IPS-15b (cell line): ENCODE measurements at regions not wholly inside any gene's neighbourhood (a gene's known extent, or its start where the extent isn't known, plus 50 kb on each side); places are given as distances from the start of the nearest gene placed in this dataset.

Experiments
- H3K27me3 ChIP-seq: one replicate; pipeline ENCODE4 v1.6.1; 2013; ENCODE audit warnings: low read length; ENCODE audit not compliant: control insufficient read depth, insufficient read depth
- H3K36me3 ChIP-seq: one replicate; pipeline ENCODE4 v1.6.1; 2013; ENCODE audit warnings: low read length; ENCODE audit not compliant: control insufficient read depth, insufficient read depth
- H3K4me1 ChIP-seq: one replicate; pipeline ENCODE4 v1.6.1; 2013; ENCODE audit warnings: mild to moderate bottlenecking, low read length; ENCODE audit not compliant: control insufficient read depth, insufficient read depth
- H3K4me3 ChIP-seq: one replicate; pipeline ENCODE4 v1.5.1; 2013; ENCODE audit warnings: low read depth, low read length
- H3K9ac ChIP-seq: one replicate; pipeline ENCODE4 v1.6.1; 2013; ENCODE audit warnings: low read depth, mild to moderate bottlenecking, low read length
- H3K9me3 ChIP-seq: one replicate; pipeline ENCODE4 v1.6.1; 2013; ENCODE audit warnings: mild to moderate bottlenecking, low read length; ENCODE audit not compliant: control insufficient read depth, insufficient read depth

DNA sequence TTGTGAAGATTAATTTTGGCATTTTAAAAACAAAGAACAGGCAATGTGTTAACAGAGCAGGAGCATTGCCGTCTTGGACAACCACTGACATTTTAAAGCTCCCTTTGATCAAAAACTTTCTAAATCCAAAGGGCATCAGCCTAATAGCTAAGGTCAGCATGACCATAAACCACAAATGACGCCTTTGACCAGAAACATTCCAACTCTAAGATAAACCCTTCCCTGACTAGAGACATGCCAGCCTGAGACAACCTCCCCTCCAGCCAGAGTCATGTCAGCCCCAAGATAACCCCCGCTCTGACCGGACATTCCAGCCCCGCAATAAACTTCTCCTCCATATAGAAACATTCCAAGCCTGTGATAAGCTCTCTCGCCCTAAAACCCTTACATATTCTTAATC lies 949.4 kb upstream of the POT1 start:
- H3K4me3 ChIP-seq, result no peak overlapping the region
- peaks cover 6% of the 10 kb centered on the region for H3K9me3 ChIP-seq
- H3K27me3 ChIP-seq, result no peaks in the 10 kb centered on the region
- H3K36me3 ChIP-seq, result no peaks in the 10 kb centered on the region
- no peaks in the 10 kb centered on the region for H3K4me1 ChIP-seq
- no peak overlapping the region for H3K9ac ChIP-seq

DNA sequence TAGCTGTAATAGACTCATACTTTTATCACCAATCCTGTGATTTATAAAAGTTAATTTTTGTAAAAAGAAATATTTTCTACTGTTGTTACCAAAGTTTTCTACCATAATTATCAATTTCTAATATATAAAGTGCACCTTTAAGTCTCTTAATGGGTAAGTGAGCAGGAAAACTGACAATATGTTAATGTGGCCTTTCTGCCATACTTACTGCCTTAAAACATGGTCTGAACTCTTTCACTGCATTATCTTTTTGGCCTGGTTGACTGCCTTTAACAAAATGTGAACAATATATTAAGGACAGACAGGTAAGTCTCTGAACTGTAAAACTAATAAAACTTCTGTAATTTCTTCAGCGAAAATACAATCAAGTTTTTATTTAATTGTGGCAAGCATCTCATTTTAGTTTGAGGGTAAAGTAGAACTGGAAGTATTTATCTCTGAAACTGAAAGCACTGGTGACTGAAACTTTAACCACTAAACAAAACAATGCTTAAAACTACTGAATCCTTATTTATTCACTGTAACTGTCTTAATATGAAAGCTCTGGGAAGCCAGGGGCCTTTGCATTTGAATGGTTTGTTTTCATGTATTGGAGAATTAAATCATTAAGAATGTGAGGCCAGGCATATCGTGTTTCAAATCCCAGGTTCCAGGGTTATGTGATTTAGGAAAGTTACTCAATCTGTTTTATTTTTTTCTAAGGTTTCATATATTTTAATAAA lies 948.8 kb upstream of the POT1 start:
- Histone ChIP-seq H3K36me3 (no peaks in the 10 kb centered on the region), H3K4me1 (no peaks in the 10 kb centered on the region), H3K9ac (no peak overlapping the region), H3K27me3 (no peaks in the 10 kb centered on the region), H3K9me3 (peaks cover 6% of the 10 kb centered on the region), H3K4me3 (no peak overlapping the region)

DNA sequence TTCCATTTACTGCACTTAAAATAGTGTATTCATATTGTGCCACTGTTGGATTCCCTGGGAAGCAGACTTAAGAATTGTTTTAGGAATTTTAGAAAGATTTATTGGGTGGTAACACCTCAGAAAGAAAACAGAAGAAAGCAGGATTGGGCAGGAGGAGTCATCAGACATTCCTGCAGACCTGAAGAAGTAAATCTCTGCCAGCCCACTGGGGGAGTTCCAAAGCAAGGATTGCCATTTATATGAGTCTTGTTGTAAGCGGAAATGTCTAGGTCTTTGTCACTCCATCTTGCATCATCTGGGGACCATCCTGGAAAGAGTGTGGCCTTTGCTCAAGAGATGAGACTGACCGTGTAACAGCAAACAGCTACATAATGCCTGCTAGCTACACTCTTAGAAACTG lies 947.6 kb upstream of the POT1 start:
- Histone ChIP-seq H3K4me1 (no peaks in the 10 kb centered on the region), H3K36me3 (no peaks in the 10 kb centered on the region), H3K4me3 (no peak overlapping the region), H3K9me3 (peaks cover 6% of the 10 kb centered on the region), H3K9ac (no peak overlapping the region), H3K27me3 (no peaks in the 10 kb centered on the region)

DNA sequence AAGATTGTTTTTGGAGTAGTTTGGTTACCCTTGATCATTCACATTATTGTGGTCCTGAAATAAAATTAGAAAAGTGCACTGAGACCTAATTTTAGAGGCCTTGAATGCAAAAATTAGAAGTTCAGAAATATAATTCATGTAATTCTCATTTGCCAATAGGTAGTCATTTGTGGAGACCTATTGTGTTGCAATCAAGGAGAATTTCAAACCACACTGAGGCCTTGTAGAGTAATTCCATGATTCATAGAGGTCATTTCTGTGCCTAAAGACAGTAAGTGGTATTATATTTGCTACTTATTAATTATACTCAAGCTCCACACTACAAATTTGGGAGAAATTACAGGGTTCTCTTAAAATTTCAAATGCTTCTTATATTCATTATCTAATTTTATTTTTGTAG lies 946.8 kb upstream of the POT1 start:
- peaks cover 6% of the 10 kb centered on the region for H3K9me3 ChIP-seq
- no peaks in the 10 kb centered on the region for H3K4me1 ChIP-seq

DNA sequence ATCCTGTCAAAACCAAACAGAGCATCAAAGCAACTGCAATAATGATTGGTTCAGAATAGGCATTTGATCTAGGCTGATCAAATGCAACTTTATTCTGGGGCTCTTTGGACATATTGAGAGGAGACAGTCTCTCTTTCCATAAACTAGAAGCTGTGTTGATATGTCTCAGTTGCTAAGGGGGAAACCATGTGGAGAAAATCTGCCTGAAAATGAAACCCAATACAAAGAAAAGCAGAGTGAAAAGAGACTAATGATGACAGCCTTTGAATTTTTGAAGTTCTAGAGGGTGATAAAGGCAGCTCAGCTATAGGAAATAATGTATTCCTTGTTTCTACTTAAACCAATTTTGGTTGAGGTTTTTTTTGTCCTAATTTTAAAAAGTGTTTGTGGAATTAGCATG lies 941.8 kb upstream of the POT1 start:
- Histone ChIP-seq H3K4me1 (no peaks in the 10 kb centered on the region), H3K9ac (no peak overlapping the region), H3K4me3 (no peak overlapping the region), H3K9me3 (peaks cover 6% of the 10 kb centered on the region), H3K36me3 (no peaks in the 10 kb centered on the region), H3K27me3 (no peaks in the 10 kb centered on the region)

More for the DNA sequence above, 946.8 kb upstream of the POT1 start:
- no peaks in the 10 kb centered on the region for H3K27me3 ChIP-seq
- H3K9ac ChIP-seq, result no peak overlapping the region
- H3K4me3 ChIP-seq, result no peak overlapping the region
- H3K36me3 ChIP-seq, result no peaks in the 10 kb centered on the region

DNA sequence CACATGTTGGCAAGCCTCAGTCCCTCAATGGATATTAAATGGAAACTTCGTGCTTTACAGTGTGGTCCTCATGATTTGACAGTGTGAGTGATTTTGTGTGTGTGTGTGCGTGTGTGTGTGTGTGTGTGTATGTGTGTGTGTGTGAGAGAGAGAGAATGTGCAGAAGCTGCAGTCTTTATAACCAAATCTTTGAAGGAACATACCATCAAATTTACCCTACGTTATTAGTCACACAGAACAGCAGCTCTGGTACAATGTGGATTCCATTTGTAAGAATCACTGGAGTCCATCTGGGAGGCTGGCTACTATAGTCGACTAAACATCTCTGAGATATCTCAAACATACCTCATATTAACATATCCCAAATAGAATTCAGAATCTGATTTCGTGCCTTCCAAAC lies 928.0 kb upstream of the POT1 start:
- Histone ChIP-seq H3K4me1 (no peaks in the 10 kb centered on the region), H3K9ac (no peak overlapping the region), H3K36me3 (no peaks in the 10 kb centered on the region), H3K9me3 (no peaks in the 10 kb centered on the region), H3K4me3 (no peak overlapping the region), H3K27me3 (no peaks in the 10 kb centered on the region)

DNA sequence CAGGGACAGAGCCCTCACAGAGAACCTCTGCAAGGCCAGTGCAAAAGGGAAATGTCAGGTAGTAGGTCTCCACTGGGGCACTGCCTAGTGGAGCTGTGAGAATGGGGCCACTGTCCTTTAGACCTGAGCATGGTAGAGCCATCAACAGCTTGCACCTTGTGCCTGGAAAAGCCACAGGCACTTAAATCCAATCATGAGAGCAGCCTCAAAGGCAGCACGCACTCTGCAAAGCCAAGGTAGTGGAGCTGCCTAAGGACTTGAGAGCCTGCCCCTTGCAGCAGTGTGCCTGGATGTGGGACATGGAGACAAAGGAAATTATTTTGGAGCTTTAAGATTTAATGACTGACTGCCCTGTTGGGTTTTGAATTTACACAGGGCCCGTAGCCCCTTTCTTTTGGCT lies 918.5 kb upstream of the POT1 start:
- H3K4me3 ChIP-seq, result no peak overlapping the region
- H3K36me3 ChIP-seq, result peaks cover 6% of the 10 kb centered on the region
- H3K27me3 ChIP-seq, result no peaks in the 10 kb centered on the region
- no peak overlapping the region for H3K9ac ChIP-seq
- no peaks in the 10 kb centered on the region for H3K4me1 ChIP-seq
- peaks cover 6% of the 10 kb centered on the region for H3K9me3 ChIP-seq

DNA sequence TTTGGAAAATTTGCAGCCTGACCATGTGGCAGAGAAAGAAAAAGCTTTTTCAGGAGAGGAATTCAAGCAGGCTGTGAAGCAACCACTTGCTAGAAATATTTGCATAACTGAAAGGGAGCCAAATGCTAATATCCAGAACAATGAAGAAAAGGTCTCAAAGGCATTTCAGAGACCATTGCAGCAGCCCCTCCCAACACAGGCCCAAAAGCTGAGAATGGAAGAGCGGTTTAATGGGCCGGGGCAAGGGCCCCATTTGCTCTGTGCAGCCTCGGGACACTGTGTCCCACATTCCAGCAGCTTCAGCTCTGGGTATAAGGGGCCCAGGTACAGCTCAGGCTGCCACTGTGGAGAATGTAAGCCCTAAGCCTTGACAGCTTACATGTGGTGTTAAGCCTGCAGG lies 918.1 kb upstream of the POT1 start:
- Histone ChIP-seq H3K9ac (no peak overlapping the region), H3K4me3 (no peak overlapping the region), H3K4me1 (no peaks in the 10 kb centered on the region), H3K9me3 (peaks cover 6% of the 10 kb centered on the region), H3K27me3 (no peaks in the 10 kb centered on the region), H3K36me3 (peaks cover 6% of the 10 kb centered on the region)

DNA sequence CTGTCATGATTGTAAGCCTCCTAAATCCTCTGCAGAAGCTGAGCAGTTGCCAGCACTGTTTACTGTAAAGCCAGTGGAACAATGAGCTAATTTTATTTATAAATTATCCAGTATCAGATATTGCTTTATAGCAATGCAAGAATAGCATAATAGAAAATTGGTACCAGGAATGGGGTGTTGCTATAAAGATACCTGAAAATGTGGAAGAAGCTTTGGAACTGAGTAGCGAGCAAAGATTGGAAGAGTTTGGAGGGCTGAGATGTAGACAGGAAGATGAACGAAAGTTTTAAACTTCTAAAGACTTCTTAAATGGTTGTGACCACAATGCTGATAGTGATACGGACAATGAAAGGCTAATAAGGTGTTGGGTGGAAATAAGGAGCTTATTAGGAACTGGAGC lies 917.4 kb upstream of the POT1 start:
- H3K36me3 ChIP-seq, result peaks cover 6% of the 10 kb centered on the region

DNA sequence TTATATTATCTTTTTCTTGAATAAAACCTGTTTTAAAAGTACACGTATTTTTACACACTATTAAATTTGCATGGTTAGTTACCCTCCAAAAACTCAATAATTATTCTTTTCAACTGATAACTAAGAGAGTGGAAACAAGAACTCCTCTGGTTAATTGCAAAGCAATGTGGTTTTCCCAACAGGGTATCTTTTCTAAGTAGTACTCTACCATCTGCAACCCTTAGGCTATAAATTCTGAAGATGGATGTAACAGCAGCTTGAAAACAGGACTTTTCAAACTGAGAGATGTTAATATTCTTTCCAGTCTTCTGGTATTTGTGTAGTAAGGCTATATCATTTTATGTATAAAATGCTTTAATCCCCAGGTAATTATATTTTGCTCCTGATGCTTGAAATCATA lies 916.1 kb upstream of the POT1 start:
- Histone ChIP-seq H3K9me3 (peaks cover 6% of the 10 kb centered on the region), H3K4me3 (no peak overlapping the region), H3K36me3 (peaks cover 6% of the 10 kb centered on the region), H3K27me3 (no peaks in the 10 kb centered on the region), H3K9ac (no peak overlapping the region), H3K4me1 (no peaks in the 10 kb centered on the region)

More for the DNA sequence above, 917.4 kb upstream of the POT1 start:
- Histone ChIP-seq H3K4me1 (no peaks in the 10 kb centered on the region), H3K9me3 (peaks cover 6% of the 10 kb centered on the region), H3K4me3 (no peak overlapping the region), H3K27me3 (no peaks in the 10 kb centered on the region), H3K9ac (no peak overlapping the region)

DNA sequence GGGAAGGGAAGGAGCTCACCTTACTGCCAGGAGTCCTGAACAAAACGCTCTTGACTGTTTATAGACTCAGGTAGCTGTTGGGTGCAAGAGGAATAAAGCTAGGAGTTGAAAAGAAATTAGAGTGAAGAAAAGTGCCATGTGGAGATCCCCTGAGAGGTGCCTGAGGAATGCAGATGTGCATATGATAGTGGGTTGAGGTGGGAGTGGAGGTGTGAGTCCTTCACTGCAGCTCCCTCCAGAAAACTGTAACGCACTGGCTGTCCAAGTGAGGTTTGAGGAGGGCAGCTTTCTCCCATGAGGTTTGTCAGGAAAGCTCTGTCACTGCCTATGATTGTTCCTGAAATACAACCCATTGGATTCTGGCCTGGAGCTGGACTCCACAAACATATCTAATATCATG lies 904.8 kb upstream of the POT1 start:
- Histone ChIP-seq H3K9me3 (no peaks in the 10 kb centered on the region), H3K4me1 (no peaks in the 10 kb centered on the region), H3K27me3 (no peaks in the 10 kb centered on the region), H3K36me3 (no peaks in the 10 kb centered on the region), H3K9ac (no peak overlapping the region), H3K4me3 (no peak overlapping the region)

DNA sequence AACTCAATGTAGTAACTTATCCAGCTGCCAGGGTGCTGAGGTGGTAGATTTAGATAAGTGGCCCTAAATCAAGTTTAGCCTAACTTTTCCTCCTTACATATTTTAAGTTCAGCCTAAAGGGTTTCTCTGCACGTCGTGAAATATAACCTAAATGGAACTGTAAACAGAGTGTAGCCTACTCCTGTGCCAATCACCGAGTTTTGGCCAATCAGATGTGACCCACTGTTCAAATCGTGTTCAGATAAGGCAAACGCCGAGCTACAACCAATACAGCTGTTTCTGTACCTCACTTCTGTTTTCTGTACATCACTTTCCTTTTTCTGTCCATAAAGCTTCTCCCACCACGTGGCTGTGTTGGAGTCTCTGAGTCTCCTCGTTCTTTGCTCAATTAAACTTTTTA lies 904.2 kb upstream of the POT1 start:
- H3K9me3 ChIP-seq, result no peaks in the 10 kb centered on the region
- no peak overlapping the region for H3K4me3 ChIP-seq
- no peaks in the 10 kb centered on the region for H3K36me3 ChIP-seq
- no peaks in the 10 kb centered on the region for H3K27me3 ChIP-seq
- H3K9ac ChIP-seq, result no peak overlapping the region
- H3K4me1 ChIP-seq, result no peaks in the 10 kb centered on the region
